ENCODE measurements at regions not wholly inside any gene's neighbourhood (a gene's known extent, or its start where the extent isn't known, plus 50 kb on each side); places are given as distances from the start of the nearest gene placed in this dataset.

GRCh38 chr10:35926846-35927245, 284.8 kb upstream of the FZD8 start:
- TF ChIP-seq CTCF (IDR thresholded peaks at IDR 0.05), result no peak
- no peaks in the 10 kb centered on the region for H3K4me1 ChIP-seq
- no peaks in the 10 kb centered on the region for H3K9me3 ChIP-seq
- no peak overlapping the region for H3K4me3 ChIP-seq
- intact Hi-C loops (cut with DNase I), result no loop called here
- H3K27ac ChIP-seq, result no peak overlapping the region
- no peaks in the 10 kb centered on the region for H3K27me3 ChIP-seq
- H3K36me3 ChIP-seq, result no peaks in the 10 kb centered on the region
- DNase-seq (ENCODE audit: low spot score in 2 of 2), result no peak

- DNase-seq (ENCODE audit: low spot score in 2 of 2), result no peak
- Histone ChIP-seq H3K9me3 (no peaks in the 10 kb centered on the region), H3K27ac (no peak overlapping the region), H3K4me1 (no peaks in the 10 kb centered on the region), H3K4me3 (no peak overlapping the region), H3K36me3 (no peaks in the 10 kb centered on the region), H3K27me3 (no peaks in the 10 kb centered on the region)
- no peak for TF ChIP-seq CTCF (IDR thresholded peaks at IDR 0.05)
- intact Hi-C loops (cut with DNase I), result no loop called here
These were observed 283.4 kb upstream of the FZD8 start for GRCh38 chr10:35925493-35925892.

GRCh38 chr10:35924759-35925158, 282.7 kb upstream of the FZD8 start:
- intact Hi-C loops (cut with DNase I), result no loop called here
- Histone ChIP-seq H3K27me3 (no peaks in the 10 kb centered on the region), H3K27ac (no peak overlapping the region), H3K4me1 (no peaks in the 10 kb centered on the region), H3K9me3 (no peaks in the 10 kb centered on the region), H3K36me3 (no peaks in the 10 kb centered on the region), H3K4me3 (no peak overlapping the region)
- DNase-seq (ENCODE audit: low spot score in 2 of 2), result no peak
- TF ChIP-seq CTCF (IDR thresholded peaks at IDR 0.05), result no peak

- no peak overlapping the region for H3K4me3 ChIP-seq
- no peaks in the 10 kb centered on the region for H3K9me3 ChIP-seq
- no peak for TF ChIP-seq CTCF (IDR thresholded peaks at IDR 0.05)
- no peak overlapping the region for H3K27ac ChIP-seq
- DNase-seq (ENCODE audit: low spot score in 2 of 2), result no peak
- no peaks in the 10 kb centered on the region for H3K4me1 ChIP-seq
- H3K36me3 ChIP-seq, result no peaks in the 10 kb centered on the region
- intact Hi-C loops (cut with DNase I), result no loop called here
- no peaks in the 10 kb centered on the region for H3K27me3 ChIP-seq
These were observed 280.9 kb upstream of the FZD8 start for GRCh38 chr10:35922876-35923600.

- Histone ChIP-seq H3K9me3 (no peaks in the 10 kb centered on the region), H3K27ac (no peak overlapping the region), H3K27me3 (no peaks in the 10 kb centered on the region), H3K4me3 (no peak overlapping the region), H3K36me3 (no peaks in the 10 kb centered on the region), H3K4me1 (no peaks in the 10 kb centered on the region)
- intact Hi-C loops (cut with DNase I), result no loop called here
- DNase-seq (ENCODE audit: low spot score in 2 of 2), result no peak
- no peak for TF ChIP-seq CTCF (IDR thresholded peaks at IDR 0.05)
These were observed 279.8 kb upstream of the FZD8 start for GRCh38 chr10:35921866-35922350.

Measured in ascending aorta (tissue), 2 donors.